Left hindlimb (tissue), 1 donor: ENCODE measurements at regions not wholly inside any gene's neighbourhood (a gene's known extent, or its start where the extent isn't known, plus 50 kb on each side); places are given as distances from the start of the nearest gene placed in this dataset.
A peak's percentile ranks its signal among the peaks of the same experiment; 100 is the strongest.

Experiments used
- DNase-seq: peaks from one replicate; pipeline ENCODE4 v3.0.0-alpha.2; 2018

DNA sequence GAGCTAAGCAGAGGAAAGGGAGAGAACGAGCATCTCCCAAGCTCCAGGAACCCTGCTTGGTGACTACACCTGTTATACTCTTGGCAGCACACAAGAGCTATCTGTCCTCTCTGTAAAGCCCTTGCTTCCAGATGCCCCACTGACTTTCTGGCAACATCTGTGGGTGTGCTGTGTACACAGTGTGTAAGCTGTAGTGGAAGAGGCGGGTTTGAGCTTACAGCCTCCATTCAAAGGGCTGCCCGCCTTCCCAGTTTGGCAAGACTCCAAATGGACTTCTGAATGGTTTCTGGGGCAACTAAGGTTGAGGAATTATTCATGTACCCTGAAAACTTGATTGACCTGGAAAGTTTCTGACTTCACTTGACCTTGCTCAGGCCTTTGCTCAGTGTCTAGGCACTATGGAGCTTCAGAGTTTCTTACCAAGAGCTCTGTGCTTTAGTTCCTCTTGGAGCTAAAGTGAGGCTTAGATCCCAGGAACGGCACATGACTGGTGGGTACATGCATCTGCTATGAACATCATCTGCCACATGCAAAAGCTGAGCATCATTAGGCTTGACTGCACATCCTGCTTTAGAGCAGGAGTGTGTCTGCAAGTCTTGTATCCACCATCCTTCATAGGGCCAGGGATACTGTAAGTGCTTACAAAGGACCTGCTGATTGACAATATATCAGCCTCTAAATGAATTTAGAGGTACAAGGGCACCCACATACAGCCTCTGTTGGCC is 290.9 kb upstream of the SIX2 start:
- DNase-seq, result no peak

DNA sequence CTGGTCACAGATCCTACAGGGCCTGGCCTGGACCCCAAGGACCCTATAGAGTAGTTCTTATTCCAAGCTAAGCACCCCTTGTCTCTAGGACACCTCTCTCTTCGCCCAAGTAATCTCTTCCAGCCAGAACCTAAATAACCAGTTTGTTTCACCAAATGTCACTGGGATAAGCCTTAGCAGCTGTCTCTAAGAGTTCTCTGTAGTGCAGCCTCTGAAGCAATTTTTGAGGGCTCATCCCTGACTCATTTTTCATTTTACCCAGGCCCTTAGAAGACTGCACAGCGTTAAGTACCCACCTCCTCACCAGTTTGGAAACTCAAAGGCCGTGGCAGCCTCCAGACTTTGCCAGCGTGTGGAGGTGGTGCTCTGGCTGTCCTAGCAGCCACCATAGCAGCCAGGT is 290.1 kb upstream of the SIX2 start:
- no peak for DNase-seq

- no peak for DNase-seq
Observed at GRCh38 chr2:45293182-45293581, 283.9 kb upstream of the SIX2 start.

- no peak for DNase-seq
Observed at GRCh38 chr2:45291296-45291701, 282.0 kb upstream of the SIX2 start.

- no peak for DNase-seq
Observed at GRCh38 chr2:45289997-45290709, 280.9 kb upstream of the SIX2 start.

GRCh38 chr2:45288532-45289417 is 279.5 kb upstream of the SIX2 start:
- no peak for DNase-seq

GRCh38 chr2:45287045-45287444 is 277.8 kb upstream of the SIX2 start:
- no peak for DNase-seq

- DNase-seq, result no peak
Observed at GRCh38 chr2:45285771-45286390, 276.6 kb upstream of the SIX2 start.

DNA sequence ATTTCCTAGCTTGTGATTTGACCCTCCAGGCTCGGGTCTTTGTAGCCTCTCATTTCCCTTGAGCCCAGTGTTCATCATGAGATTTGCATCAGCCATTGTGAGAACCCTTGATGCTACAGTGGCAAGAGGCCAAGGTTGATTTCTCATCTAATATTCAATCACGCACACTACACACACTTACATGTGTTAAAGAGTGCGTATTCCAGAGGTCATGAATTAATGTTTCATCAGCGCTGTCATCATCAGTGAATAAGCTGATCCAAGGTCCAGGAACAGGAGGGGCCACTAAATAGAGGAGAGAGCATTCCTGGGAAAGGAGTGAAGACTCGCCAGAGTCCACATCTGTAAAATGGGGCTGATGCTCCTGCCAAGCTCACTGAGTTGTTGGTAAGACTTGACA is 276.1 kb upstream of the SIX2 start:
- DNase-seq, result no peak

- no peak for DNase-seq
Observed at GRCh38 chr2:45284621-45284995, 275.4 kb upstream of the SIX2 start.

- peak; percentile 54 for DNase-seq
Observed at GRCh38 chr2:45283764-45284620, 274.7 kb upstream of the SIX2 start.

DNA sequence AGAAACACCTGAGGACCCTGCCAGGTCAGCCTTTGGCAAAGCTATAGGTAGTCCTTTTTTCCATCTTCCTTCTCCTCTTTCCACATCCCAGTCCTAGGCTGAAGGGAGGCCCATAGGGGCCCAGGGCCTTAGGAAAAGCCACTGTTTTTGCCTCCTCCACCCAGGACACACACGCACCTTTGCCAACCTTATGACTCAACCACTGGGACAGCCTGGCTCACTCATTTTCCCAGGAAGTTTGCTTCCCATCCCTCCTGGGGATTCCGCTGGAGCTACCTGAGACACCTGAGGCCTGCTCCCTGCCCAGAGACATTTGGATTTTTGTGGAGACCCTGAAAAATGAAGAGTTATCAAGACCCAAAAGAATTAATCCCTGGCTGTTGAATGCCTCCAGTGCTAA is 273.4 kb upstream of the SIX2 start:
- no peak for DNase-seq

DNA sequence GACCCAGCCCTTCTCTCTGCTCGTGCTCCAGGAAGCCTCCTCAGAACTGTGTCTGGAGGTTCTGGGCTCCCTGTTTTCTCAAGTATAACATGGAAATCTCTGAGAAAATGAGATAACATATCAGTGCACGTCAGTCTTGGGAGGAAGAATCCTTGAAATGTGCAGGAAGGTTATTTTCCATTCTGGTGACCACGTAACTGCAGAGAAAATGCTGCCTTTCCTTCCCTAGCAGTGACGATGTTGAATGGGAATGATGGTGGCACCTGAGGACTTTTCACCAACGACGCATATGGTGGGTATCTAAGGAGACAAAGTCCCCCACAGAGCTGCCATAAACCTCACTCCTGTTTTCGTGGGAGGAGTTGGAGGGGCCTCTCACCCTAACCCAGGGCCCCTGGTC is 272.1 kb upstream of the SIX2 start:
- no peak for DNase-seq

DNA sequence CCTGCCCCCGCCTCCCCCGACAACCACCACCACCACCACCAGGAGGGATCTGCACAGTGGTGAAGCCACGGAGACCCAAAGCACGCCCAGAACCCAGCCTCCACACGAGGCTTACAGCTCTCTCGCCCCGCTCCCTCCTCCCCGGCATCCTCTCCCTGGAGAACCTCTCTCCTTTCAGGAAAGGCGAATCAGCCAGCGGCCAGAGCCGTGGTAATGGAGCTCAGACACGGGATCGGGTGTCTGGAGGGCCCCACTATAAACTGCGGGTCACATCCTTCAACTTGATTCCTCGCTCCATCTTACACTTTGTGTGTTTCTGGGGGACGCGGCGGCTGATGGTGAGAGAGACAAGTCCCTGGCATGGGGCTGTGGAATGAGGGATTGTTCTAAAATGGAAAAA is 271.5 kb upstream of the SIX2 start:
- DNase-seq, result no peak

DNA sequence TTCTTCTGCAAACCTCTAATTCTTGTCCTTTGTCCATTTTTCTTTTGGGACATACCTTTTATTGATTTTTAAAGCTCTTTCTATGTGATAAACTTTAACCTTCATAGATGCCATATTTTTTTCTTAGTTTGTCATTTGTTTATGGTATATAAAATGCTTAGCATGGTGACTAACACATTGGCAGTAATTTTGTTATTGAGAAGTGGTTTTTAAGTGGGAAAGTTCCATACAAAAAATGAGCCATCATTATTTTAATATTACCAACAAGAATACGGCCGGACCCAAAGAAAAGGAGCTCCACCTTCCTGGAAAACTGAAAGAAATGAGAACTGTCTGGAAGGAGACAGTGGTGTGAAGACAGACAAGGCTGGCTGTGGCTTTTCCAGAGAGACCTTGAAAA is 270.1 kb upstream of the SIX2 start:
- DNase-seq, result no peak

DNA sequence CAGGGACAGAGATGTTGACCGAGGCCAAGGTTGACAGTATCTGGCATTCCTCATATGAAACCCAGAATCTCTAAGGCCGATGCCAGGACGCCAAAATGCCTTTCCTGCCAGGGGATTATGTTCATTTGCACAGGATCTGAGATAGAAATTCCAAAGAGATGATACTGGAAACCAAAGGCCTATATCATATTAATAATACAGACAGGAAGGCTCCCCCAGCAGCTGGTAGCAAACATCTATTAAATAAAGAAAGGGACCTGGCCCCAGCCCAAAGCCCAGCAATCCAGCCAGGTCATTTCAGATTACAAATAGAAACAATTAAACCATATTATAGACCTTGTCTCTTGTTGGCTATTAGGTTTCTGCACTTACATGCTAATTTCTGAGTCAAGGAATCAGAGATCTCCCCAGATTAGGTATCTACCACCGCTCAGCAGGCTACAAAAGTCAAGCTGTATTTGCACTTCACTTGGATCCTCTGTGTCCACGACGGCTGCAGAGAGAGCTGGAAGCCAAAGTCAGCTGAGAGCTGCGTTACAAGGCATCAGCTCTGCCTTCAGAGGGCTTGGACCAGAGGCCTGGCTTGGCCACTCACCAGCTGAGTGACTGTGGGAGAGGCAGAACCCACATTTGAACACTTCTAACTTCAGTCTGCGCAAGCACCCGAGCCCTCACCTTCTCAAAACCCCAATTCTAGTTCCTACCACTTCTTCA is 269.3 kb upstream of the SIX2 start:
- DNase-seq, result no peak

DNA sequence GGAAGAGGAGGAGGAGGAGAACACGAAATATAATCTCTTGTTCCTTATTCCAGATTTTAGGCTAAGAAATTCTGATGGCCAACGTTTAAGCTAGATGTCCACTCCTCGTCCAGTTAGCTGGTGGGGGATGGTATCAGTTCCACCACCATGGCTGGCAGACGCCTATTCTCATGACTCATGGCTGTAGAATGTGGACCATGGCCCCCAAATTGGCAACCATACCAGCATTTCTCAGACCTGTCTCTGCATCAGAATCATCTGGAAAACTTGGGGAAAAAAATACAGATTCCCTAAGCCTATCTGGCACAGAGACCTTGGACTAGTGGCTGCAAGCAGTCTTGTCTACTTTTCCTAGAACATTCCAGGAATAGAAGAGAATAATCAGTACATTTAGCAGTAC is 267.7 kb upstream of the SIX2 start:
- no peak for DNase-seq

DNA sequence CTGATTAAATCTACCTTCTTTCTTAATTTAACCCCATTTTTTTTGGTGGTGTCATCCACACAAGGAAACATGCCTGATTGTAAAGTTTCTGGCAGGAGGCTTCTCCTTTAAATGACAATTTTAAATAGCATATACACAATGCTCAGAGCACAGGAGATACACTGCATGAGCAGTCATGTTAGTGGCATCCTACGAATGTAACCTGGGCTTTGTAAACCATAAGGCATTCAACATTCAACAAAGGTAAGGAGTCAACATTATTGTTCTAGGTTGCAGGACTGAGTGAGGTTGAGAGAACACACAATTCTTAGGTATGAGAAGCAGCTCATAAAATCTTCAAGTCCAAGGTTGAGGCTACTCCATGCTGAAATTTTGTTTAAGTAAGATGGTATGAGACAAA is 266.6 kb upstream of the SIX2 start:
- DNase-seq, result no peak

DNA sequence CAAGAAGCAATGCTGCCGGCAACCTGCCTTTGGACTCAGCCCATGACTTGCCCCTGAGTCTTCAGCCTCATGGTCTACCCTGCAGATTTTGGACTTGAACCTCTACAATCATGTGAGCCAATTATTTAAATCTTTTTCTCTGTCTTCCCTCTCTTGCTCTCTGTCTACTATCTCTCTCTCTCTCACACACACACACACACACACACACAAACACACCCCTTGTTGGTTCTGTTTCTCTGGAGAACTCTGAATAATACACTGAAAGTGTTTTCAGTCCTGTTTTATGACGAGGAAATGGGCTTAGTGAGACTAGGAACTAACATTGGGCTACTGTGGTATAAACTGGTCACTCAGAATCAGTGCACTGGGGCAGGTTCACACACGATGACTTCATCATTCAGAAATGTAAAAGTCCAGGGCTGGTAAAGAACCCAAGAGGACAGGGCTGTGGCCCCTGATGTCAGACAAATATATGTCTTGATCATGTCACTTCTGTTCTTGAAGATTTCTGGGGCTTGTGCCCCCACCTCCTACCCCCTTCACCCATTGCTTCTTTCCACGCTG is 266.1 kb upstream of the SIX2 start:
- DNase-seq, result no peak

- no peak for DNase-seq
Observed at GRCh38 chr2:45274250-45274926, 265.1 kb upstream of the SIX2 start.
